ENCODE measurements at regions not wholly inside any gene's neighbourhood (a gene's known extent, or its start where the extent isn't known, plus 50 kb on each side); places are given as distances from the start of the nearest gene placed in this dataset.

- no peaks in the 10 kb centered on the region for H3K27me3 Mint-ChIP-seq
- no peak overlapping the region for H3K4me3 Mint-ChIP-seq
- intact Hi-C loops (cut with micrococcal nuclease) = no loop called here
- no peaks in the 10 kb centered on the region for H3K4me1 Mint-ChIP-seq (ENCODE audit: low read depth)
- no peaks in the 10 kb centered on the region for H3K36me3 Mint-ChIP-seq (ENCODE audit: low read depth)
- no peak overlapping the region for H3K27ac Mint-ChIP-seq
- H3K9me3 Mint-ChIP-seq = peaks cover 31% of the 10 kb centered on the region
Measured at GRCh38 chr13:69600811-69601210, 506.8 kb upstream of the ATXN8OS start.

DNA sequence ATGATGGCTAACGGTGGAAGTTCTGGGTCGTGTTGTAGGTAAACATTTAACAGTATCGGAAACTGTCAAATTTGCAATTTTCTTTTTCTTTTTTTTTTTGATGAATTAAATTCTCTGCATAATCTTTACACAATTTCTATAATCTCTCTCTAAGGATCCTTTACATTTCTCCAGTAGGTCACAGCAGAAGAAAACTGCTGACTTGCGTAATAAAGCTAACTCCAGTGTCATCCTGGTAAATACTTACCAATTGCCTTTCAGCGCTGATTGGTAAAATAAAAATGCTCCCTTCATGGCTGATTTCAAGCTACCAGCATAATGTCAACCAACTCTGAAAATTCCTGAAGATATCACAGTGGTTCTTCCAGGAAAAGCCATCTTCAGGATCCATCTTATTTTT is 510.5 kb upstream of the ATXN8OS start:
- Mint-ChIP-seq H3K4me3 (no peak overlapping the region), H3K27ac (no peak overlapping the region), H3K36me3 (ENCODE audit: low read depth) (no peaks in the 10 kb centered on the region), H3K27me3 (no peaks in the 10 kb centered on the region), H3K4me1 (ENCODE audit: low read depth) (no peaks in the 10 kb centered on the region), H3K9me3 (peaks cover 18% of the 10 kb centered on the region)
- intact Hi-C loops (cut with micrococcal nuclease) = no loop called here

DNA sequence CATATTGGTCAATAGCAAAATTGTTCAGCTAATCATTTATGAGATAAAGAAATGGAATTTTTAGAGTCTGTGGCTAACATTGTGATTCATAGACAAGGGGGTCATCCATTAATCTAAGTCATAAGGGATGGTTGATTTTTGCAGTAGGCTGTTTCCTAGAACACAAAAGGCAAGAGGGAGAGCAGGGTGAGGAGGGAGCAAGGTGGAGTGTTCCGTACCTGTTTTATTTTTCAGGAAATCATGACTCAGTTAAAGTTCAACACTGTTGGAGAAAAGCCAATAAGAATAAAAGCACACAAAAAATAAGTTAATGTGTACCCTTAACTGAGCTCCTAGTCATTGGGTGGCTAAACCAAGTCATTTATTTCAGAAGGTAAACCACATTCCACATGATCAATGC is 512.4 kb upstream of the ATXN8OS start:
- no peaks in the 10 kb centered on the region for H3K36me3 Mint-ChIP-seq (ENCODE audit: low read depth)
- no peaks in the 10 kb centered on the region for H3K27me3 Mint-ChIP-seq
- no peak overlapping the region for H3K27ac Mint-ChIP-seq
- no peaks in the 10 kb centered on the region for H3K4me1 Mint-ChIP-seq (ENCODE audit: low read depth)
- H3K4me3 Mint-ChIP-seq = no peak overlapping the region
- intact Hi-C loops (cut with micrococcal nuclease) = no loop called here
- peaks cover 16% of the 10 kb centered on the region for H3K9me3 Mint-ChIP-seq

DNA sequence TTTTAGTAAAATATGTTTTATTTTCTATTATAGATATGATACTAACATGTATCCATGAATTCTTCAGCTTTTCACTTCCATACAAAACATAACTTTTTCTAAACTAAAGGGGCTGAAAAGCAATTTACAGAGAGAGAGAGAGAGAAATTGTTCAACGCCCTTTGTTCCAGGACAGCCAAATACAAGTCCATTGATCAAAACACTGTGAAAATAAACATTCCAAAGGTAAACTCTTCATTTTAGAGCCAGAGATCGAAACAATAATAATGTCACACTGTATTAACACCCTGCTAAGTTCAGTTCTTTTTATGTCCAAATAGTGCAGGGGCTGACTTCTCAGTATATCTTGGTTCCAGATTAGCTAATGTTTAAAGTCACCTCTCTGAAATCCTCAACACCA is 516.2 kb upstream of the ATXN8OS start:
- no peaks in the 10 kb centered on the region for H3K36me3 Mint-ChIP-seq (ENCODE audit: low read depth)
- intact Hi-C loops (cut with micrococcal nuclease) = no loop called here
- H3K27ac Mint-ChIP-seq = no peak overlapping the region
- no peak overlapping the region for H3K4me3 Mint-ChIP-seq
- H3K9me3 Mint-ChIP-seq = peaks cover 7% of the 10 kb centered on the region
- no peaks in the 10 kb centered on the region for H3K27me3 Mint-ChIP-seq
- H3K4me1 Mint-ChIP-seq (ENCODE audit: low read depth) = no peaks in the 10 kb centered on the region

DNA sequence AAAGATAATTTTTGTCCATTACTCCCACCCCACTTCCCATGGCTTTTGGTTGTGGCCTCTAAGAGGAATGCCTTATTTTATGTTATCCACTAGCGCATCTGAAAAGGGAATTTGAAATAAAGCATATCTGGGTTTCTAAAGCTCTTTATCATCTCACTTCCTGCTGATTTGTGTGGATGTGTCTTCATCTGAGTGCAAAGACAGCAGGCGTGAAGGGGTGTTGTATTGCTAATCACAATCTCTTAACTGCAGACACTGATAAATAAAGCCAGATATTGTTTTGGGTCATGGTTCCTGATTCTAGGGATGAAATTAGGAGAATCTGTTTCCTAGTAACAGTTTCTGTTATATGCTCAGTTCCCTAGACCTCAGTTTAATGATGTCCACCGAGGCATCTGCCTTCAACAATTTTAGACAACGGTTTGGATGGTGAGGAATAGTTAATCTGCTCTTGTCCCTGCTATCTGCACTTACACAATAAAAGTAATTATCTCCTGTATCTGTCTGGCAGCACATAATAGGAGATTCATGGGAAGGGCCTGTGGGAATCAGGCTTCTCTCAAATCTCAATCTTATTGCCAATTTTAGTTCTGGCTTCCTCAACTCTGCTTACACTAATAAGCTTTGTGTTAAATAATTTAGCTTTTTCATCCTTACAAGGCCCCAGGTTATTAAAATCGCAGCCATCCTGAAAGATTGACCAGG is 517.9 kb upstream of the ATXN8OS start:
- no peak overlapping the region for H3K4me3 Mint-ChIP-seq
- no peak overlapping the region for H3K27ac Mint-ChIP-seq
- H3K9me3 Mint-ChIP-seq = peaks cover 7% of the 10 kb centered on the region
- no peaks in the 10 kb centered on the region for H3K27me3 Mint-ChIP-seq
- intact Hi-C loops (cut with micrococcal nuclease) = no loop called here
- no peaks in the 10 kb centered on the region for H3K36me3 Mint-ChIP-seq (ENCODE audit: low read depth)
- no peaks in the 10 kb centered on the region for H3K4me1 Mint-ChIP-seq (ENCODE audit: low read depth)

- H3K27me3 Mint-ChIP-seq = no peaks in the 10 kb centered on the region
- intact Hi-C loops (cut with micrococcal nuclease) = no loop called here
- H3K4me1 Mint-ChIP-seq (ENCODE audit: low read depth) = no peaks in the 10 kb centered on the region
- no peaks in the 10 kb centered on the region for H3K36me3 Mint-ChIP-seq (ENCODE audit: low read depth)
- no peak overlapping the region for H3K4me3 Mint-ChIP-seq
- no peak overlapping the region for H3K27ac Mint-ChIP-seq
- no peaks in the 10 kb centered on the region for H3K9me3 Mint-ChIP-seq
Measured at GRCh38 chr13:69585656-69586055, 522.0 kb upstream of the ATXN8OS start.

- Mint-ChIP-seq H3K4me1 (ENCODE audit: low read depth) (no peaks in the 10 kb centered on the region), H3K27me3 (no peaks in the 10 kb centered on the region), H3K9me3 (no peaks in the 10 kb centered on the region), H3K4me3 (no peak overlapping the region), H3K27ac (no peak overlapping the region), H3K36me3 (ENCODE audit: low read depth) (no peaks in the 10 kb centered on the region)
- intact Hi-C loops (cut with micrococcal nuclease) = no loop called here
Measured at GRCh38 chr13:69580255-69580654, 527.4 kb upstream of the ATXN8OS start.

GRCh38 chr13:69579351-69579750 is 528.3 kb upstream of the ATXN8OS start:
- Mint-ChIP-seq H3K9me3 (no peaks in the 10 kb centered on the region), H3K27me3 (no peaks in the 10 kb centered on the region), H3K4me3 (no peak overlapping the region), H3K27ac (no peak overlapping the region), H3K36me3 (ENCODE audit: low read depth) (no peaks in the 10 kb centered on the region), H3K4me1 (ENCODE audit: low read depth) (no peaks in the 10 kb centered on the region)
- intact Hi-C loops (cut with micrococcal nuclease) = no loop called here

GRCh38 chr13:69571606-69572323 is 535.9 kb upstream of the ATXN8OS start:
- Mint-ChIP-seq H3K9me3 (no peaks in the 10 kb centered on the region), H3K27ac (no peak overlapping the region), H3K27me3 (no peaks in the 10 kb centered on the region), H3K4me1 (ENCODE audit: low read depth) (no peaks in the 10 kb centered on the region), H3K4me3 (no peak overlapping the region), H3K36me3 (ENCODE audit: low read depth) (no peaks in the 10 kb centered on the region)
- intact Hi-C loops (cut with micrococcal nuclease) = no loop called here

- intact Hi-C loops (cut with micrococcal nuclease) = no loop called here
- H3K27ac Mint-ChIP-seq = no peak overlapping the region
- H3K27me3 Mint-ChIP-seq = no peaks in the 10 kb centered on the region
- H3K9me3 Mint-ChIP-seq = no peaks in the 10 kb centered on the region
- H3K4me1 Mint-ChIP-seq (ENCODE audit: low read depth) = no peaks in the 10 kb centered on the region
- no peak overlapping the region for H3K4me3 Mint-ChIP-seq
- no peaks in the 10 kb centered on the region for H3K36me3 Mint-ChIP-seq (ENCODE audit: low read depth)
Measured at GRCh38 chr13:69567514-69567913, 540.1 kb upstream of the ATXN8OS start.

DNA sequence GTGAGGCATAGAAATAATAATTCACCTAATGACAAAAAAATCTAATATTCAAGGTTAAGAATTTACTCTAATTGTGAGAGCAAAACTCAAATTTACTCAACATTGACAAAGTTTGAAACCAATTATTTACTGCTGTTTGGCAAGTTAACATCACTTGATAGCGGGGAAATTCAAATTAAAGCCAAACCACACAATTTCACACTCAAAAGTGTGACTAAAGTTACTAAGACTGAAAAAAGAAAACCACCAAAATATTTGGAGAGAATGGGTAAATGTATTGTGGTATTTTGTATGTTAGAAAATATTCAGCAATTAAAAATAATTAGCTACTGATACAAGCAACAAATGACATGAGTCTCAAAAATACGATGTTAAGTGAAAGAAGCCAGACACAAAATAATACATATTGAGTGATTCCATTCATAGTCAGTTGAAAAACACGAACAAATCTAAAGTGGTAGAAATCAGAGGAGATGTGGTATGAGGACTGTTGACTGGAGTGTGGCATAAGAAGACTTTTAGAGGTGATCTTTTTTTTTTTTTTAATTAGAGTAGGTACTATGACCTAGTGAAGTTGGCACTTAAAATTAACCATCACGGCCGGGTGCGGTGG is 541.4 kb upstream of the ATXN8OS start:
- Mint-ChIP-seq H3K27me3 (no peaks in the 10 kb centered on the region), H3K36me3 (ENCODE audit: low read depth) (no peaks in the 10 kb centered on the region), H3K9me3 (no peaks in the 10 kb centered on the region), H3K4me1 (ENCODE audit: low read depth) (no peaks in the 10 kb centered on the region), H3K4me3 (no peak overlapping the region), H3K27ac (no peak overlapping the region)
- intact Hi-C loops (cut with micrococcal nuclease) = no loop called here

DNA sequence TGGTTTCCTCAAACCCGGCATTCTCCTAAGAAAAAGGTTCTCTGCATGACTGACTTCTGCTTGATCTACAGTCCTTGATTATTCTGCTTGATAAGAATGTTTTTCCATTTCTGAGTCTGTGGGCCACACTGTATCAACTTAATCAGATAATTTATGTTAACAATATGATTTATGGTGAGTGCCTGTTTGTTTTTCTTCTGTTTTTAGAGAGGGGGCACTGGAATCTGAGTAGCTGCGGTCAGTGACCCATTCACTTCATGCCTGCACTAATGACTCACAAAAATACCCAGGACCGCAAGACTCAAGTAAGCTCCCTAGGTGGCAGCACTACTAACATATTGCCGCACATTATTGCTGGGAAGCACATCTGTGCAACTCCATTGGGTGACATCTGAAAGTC is 542.3 kb upstream of the ATXN8OS start:
- Mint-ChIP-seq H3K4me3 (no peak overlapping the region), H3K27me3 (no peaks in the 10 kb centered on the region), H3K9me3 (no peaks in the 10 kb centered on the region), H3K36me3 (ENCODE audit: low read depth) (no peaks in the 10 kb centered on the region), H3K4me1 (ENCODE audit: low read depth) (no peaks in the 10 kb centered on the region), H3K27ac (no peak overlapping the region)
- intact Hi-C loops (cut with micrococcal nuclease) = no loop called here

GRCh38 chr13:69556540-69557196 is 551.0 kb upstream of the ATXN8OS start:
- no peaks in the 10 kb centered on the region for H3K36me3 Mint-ChIP-seq (ENCODE audit: low read depth)
- no peaks in the 10 kb centered on the region for H3K9me3 Mint-ChIP-seq
- H3K27ac Mint-ChIP-seq = no peak overlapping the region
- H3K27me3 Mint-ChIP-seq = no peaks in the 10 kb centered on the region
- no peak overlapping the region for H3K4me3 Mint-ChIP-seq
- intact Hi-C loops (cut with micrococcal nuclease) = no loop called here
- H3K4me1 Mint-ChIP-seq (ENCODE audit: low read depth) = no peaks in the 10 kb centered on the region

- Mint-ChIP-seq H3K4me1 (ENCODE audit: low read depth) (no peaks in the 10 kb centered on the region), H3K27ac (no peak overlapping the region), H3K36me3 (ENCODE audit: low read depth) (no peaks in the 10 kb centered on the region), H3K4me3 (no peak overlapping the region), H3K27me3 (no peaks in the 10 kb centered on the region), H3K9me3 (no peaks in the 10 kb centered on the region)
- intact Hi-C loops (cut with micrococcal nuclease) = no loop called here
Measured at GRCh38 chr13:69553976-69554375, 553.6 kb upstream of the ATXN8OS start.
